Globus pallidus (tissue), 1 donor: ENCODE measurements at regions not wholly inside any gene's neighbourhood (a gene's known extent, or its start where the extent isn't known, plus 50 kb on each side); places are given as distances from the start of the nearest gene placed in this dataset.
A peak's percentile ranks its signal among the peaks of the same experiment; 100 is the strongest.

ENCODE experiments used
- DNase-seq: peaks from one replicate; pipeline ENCODE4 v3.0.0-alpha.2; 2015; ENCODE audit warnings: low spot score

- DNase-seq, result no peak
Observed at GRCh38 chrX:9317176-9317575, 147.7 kb upstream of the TBL1X start.

- no peak for DNase-seq
Observed at GRCh38 chrX:9318213-9318612, 146.6 kb upstream of the TBL1X start.

- no peak for DNase-seq
Observed at GRCh38 chrX:9318766-9319165, 146.1 kb upstream of the TBL1X start.

- DNase-seq, result no peak
Observed at GRCh38 chrX:9320940-9321339, 143.9 kb upstream of the TBL1X start.

- no peak for DNase-seq
Observed at GRCh38 chrX:9324676-9325075, 140.2 kb upstream of the TBL1X start.

- DNase-seq, result no peak
Observed at GRCh38 chrX:9326369-9326768, 138.5 kb upstream of the TBL1X start.

GRCh38 chrX:9327086-9327746 lies 137.6 kb upstream of the TBL1X start:
- DNase-seq, result no peak

- DNase-seq, result no peak
Observed at GRCh38 chrX:9327747-9328145, 137.1 kb upstream of the TBL1X start.

- no peak for DNase-seq
Observed at GRCh38 chrX:9329056-9329455, 135.8 kb upstream of the TBL1X start.

- no peak for DNase-seq
Observed at GRCh38 chrX:9330249-9330982, 134.4 kb upstream of the TBL1X start.

- no peak for DNase-seq
Observed at GRCh38 chrX:9333873-9334560, 130.8 kb upstream of the TBL1X start.

- no peak for DNase-seq
Observed at GRCh38 chrX:9335251-9335650, 129.6 kb upstream of the TBL1X start.

GRCh38 chrX:9336456-9336855 lies 128.4 kb upstream of the TBL1X start:
- no peak for DNase-seq

- DNase-seq, result peak; percentile 63
Observed at GRCh38 chrX:9337046-9337445, 127.8 kb upstream of the TBL1X start.

- no peak for DNase-seq
Observed at GRCh38 chrX:9338986-9339385, 125.9 kb upstream of the TBL1X start.

- no peak for DNase-seq
Observed at GRCh38 chrX:9339603-9340491, 125.0 kb upstream of the TBL1X start.

- DNase-seq, result peak; percentile 45
Observed at GRCh38 chrX:9340598-9341290, 124.1 kb upstream of the TBL1X start.

- DNase-seq, result peak; percentile 61
Observed at GRCh38 chrX:9341291-9342201, 123.3 kb upstream of the TBL1X start.

- peak; percentile 85 for DNase-seq
Observed at GRCh38 chrX:9342561-9343051, 122.3 kb upstream of the TBL1X start.

GRCh38 chrX:9343971-9344370 lies 120.9 kb upstream of the TBL1X start:
- DNase-seq, result no peak
